HG03457 (cell line): ENCODE measurements at regions not wholly inside any gene's neighbourhood (a gene's known extent, or its start where the extent isn't known, plus 50 kb on each side); places are given as distances from the start of the nearest gene placed in this dataset.

Source experiments
- ATAC-seq: cut with Tn5 transposase; IDR thresholded peaks from one replicate; pipeline ENCODE4 v1.9.1; 2021; ENCODE audit warnings: moderate number of reproducible peaks; ENCODE audit not compliant: unreplicated experiment

DNA sequence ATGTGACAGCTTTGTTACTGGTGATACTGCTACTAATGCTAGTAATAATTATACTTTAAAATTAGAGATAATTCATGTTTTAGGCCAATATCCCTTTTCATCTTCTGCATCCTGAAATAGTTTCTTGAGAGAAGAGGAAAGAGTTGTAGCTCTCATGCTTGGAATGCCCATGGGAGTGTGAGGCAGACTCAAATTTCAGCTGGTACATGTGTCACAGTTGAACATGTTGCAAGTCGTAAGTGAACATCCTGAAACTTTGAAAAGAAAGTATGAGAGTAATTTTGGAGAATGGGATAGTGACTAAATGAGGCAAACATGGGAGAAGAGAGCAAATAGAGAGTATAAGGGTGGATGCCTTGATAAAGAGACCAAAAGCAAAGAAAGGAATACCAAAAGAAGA, 168.0 kb downstream of the TMTC3 start:
- no peak for ATAC-seq

GRCh38 chr12:88310666-88311065, 168.6 kb downstream of the TMTC3 start:
- no peak for ATAC-seq

GRCh38 chr12:88313554-88313953, 171.4 kb downstream of the TMTC3 start:
- no peak for ATAC-seq

DNA sequence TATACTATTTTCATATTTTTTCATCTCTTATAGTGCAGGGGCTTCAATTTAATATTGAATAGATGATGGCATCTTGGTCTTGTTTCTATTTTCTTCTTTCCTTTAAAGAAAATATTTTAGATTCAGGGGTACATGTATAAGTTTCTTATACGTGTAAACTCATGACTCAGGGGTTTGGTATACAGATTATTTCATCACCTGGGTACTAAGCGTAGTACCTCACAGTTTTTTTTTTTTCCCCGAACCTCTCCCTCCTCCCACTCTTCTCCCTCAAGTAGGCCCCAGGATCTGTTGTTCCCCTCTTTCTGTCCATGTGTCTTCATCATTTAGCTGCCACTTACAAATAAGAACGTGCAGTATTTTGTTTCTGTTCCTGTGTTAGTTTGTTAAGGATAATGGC, 172.6 kb downstream of the TMTC3 start:
- no peak for ATAC-seq

GRCh38 chr12:88318726-88319125, 176.6 kb downstream of the TMTC3 start:
- ATAC-seq, result no peak

DNA sequence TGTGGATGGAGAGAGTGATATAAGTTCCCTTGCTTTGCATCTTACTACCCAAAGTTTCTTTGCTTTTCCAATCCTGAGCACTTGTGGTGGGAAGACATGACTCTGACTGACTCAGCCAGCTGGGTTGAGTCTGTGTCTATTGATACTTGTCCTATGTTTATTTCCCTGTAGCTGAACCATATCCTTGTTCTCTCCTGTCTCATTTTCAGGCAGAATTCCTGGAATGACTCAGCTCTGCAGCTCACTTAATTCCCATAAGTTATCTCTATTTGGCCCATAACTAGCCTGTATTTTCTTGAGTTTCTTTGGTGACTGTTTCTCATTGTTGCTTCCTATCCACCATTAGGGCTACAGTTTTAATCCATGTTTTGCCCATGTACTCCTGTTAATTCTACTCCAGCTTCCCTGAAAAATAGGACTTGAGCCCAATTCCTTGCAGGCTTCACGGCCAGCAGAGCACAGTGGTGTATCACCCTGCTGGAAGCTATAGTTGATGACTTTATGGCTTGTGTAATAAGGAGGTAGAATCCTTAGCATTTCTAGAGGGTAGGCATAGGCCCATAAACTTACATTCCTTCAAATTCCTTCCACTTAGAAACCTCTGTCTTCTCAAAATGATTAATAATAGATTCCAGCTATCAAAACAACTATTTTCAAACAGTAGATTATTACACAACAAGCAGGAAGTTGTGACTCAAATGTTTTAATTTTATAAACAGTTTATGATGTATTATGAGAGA, 183.1 kb downstream of the TMTC3 start:
- ATAC-seq, result no peak

DNA sequence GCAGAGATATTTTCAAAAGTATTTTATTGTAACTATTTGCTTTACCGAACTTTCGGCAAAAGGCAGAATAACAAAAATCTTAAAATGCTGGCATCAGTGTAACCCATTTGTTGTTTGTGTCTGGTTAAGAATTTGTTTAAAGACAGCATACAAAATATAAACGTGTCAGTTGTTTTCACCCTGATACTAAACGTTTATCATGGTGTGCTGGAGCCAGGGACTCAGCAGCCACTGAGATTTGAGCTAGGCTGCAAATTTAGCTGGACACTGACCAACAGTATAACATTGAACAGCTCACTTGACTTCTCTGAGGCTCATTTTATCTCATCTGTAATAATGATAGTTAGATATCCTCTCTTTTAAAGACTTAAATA, 183.7 kb downstream of the TMTC3 start:
- no peak for ATAC-seq

GRCh38 chr12:88327276-88327675, 185.2 kb downstream of the TMTC3 start:
- no peak for ATAC-seq

GRCh38 chr12:88328090-88328489, 186.0 kb downstream of the TMTC3 start:
- no peak for ATAC-seq

GRCh38 chr12:88329833-88330232, 187.7 kb downstream of the TMTC3 start:
- no peak for ATAC-seq

GRCh38 chr12:88334271-88334670, 192.2 kb downstream of the TMTC3 start:
- no peak for ATAC-seq

- no peak for ATAC-seq
These were observed 194.1 kb downstream of the TMTC3 start for GRCh38 chr12:88336076-88336739.

GRCh38 chr12:88338486-88338885, 196.4 kb downstream of the TMTC3 start:
- ATAC-seq, result no peak

GRCh38 chr12:88339254-88339949, 197.3 kb downstream of the TMTC3 start:
- ATAC-seq, result no peak

GRCh38 chr12:88339966-88340365, 197.9 kb downstream of the TMTC3 start:
- ATAC-seq, result no peak

- ATAC-seq, result no peak
These were observed 200.2 kb downstream of the TMTC3 start for GRCh38 chr12:88342251-88342806.

GRCh38 chr12:88351146-88351545, 209.0 kb downstream of the TMTC3 start:
- ATAC-seq, result no peak

DNA sequence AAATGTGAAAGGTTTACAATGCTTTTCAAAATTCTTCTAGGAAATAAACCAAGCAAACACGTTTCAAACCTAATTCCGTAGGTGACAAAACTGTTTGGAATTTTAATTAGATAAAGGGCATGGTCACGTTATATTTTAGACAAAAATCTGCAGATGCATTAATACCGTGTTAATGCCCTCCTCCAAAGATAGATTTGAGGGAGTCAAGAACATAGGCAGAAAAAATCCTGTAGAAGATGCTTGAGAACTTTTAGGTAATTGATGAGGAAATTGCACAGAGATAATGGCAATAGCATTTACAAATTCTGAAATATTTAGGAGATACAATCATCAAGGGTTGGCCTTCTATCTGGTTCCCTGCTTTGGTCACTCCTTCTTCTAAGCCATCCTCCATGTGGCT, 212.6 kb downstream of the TMTC3 start:
- no peak for ATAC-seq

DNA sequence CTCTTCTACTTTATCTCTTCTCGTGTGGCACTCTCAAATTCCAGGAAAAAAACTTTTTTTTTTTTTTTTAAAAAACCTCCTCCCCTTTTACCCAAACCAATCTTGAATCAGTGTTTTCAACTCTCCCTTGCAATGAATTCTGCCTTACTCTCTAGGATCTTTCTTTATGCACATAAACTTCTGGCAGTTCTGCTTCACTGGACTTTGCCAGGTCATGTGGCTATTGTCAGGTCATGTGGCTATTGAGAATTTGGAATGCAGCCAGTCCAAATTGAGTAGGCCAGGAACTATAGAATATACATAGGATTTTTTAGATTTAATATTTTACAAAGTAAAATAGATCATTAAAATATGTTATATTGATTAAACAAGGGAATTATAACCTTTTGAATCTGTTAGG, 218.2 kb downstream of the TMTC3 start:
- ATAC-seq, result no peak

GRCh38 chr12:88361493-88361892, 218.8 kb downstream of the KITLG start:
- no peak for ATAC-seq

- ATAC-seq, result no peak
These were observed 217.8 kb downstream of the KITLG start for GRCh38 chr12:88362439-88362838.

- no peak for ATAC-seq
These were observed 214.9 kb downstream of the KITLG start for GRCh38 chr12:88365403-88365802.
